Effector memory CD4-positive, alpha-beta T cell (primary cell): ENCODE measurements at regions not wholly inside any gene's neighbourhood (a gene's known extent, or its start where the extent isn't known, plus 50 kb on each side); places are given as distances from the start of the nearest gene placed in this dataset.
"Not testable (repeated sequence)": the region's sequence is repeated elsewhere in the genome, so short reads cannot be mapped to it uniquely, and the experiment has no call there.

ENCODE experiments used
- DNase-seq, 3 donors: peaks; one replicate each; pipeline ENCODE4 v3.0.0-alpha.2; 2020
- H3K27ac ChIP-seq: 2 replicates; pipeline ENCODE4 v1.7.0; 2013; ENCODE audit warnings: mild to moderate bottlenecking, low read length, moderate library complexity; ENCODE audit not compliant: insufficient read depth, poor library complexity, severe bottlenecking
- H3K27me3 ChIP-seq: replicated peaks from 2 replicates; pipeline ENCODE4 v1.7.0; 2013; ENCODE audit warnings: mild to moderate bottlenecking, low read length; ENCODE audit not compliant: insufficient read depth, control insufficient read depth, poor library complexity, severe bottlenecking
- H3K36me3 ChIP-seq: 2 replicates; pipeline ENCODE4 v1.7.0; 2013; ENCODE audit warnings: mild to moderate bottlenecking, low read length, moderate library complexity; ENCODE audit not compliant: control insufficient read depth, insufficient read depth
- H3K4me1 ChIP-seq: 2 replicates; pipeline ENCODE4 v1.7.0; 2013; ENCODE audit warnings: low read length, mild to moderate bottlenecking; ENCODE audit not compliant: control insufficient read depth, insufficient read depth, poor library complexity, severe bottlenecking
- H3K4me3 ChIP-seq: 2 replicates; pipeline ENCODE4 v1.7.0; 2013; ENCODE audit warnings: low read length, low read depth, mild to moderate bottlenecking; ENCODE audit not compliant: insufficient read depth, poor library complexity, severe bottlenecking
- H3K9me3 ChIP-seq: 2 replicates; pipeline ENCODE4 v1.7.0; 2013; ENCODE audit warnings: mild to moderate bottlenecking, low read length, moderate library complexity; ENCODE audit not compliant: control insufficient read depth

- DNase-seq: no peak
- no peaks in the 10 kb centered on the region for H3K27me3 ChIP-seq
These were observed 100.7 kb downstream of the MTX3 start for GRCh38 chr5:79890119-79890929.

DNA sequence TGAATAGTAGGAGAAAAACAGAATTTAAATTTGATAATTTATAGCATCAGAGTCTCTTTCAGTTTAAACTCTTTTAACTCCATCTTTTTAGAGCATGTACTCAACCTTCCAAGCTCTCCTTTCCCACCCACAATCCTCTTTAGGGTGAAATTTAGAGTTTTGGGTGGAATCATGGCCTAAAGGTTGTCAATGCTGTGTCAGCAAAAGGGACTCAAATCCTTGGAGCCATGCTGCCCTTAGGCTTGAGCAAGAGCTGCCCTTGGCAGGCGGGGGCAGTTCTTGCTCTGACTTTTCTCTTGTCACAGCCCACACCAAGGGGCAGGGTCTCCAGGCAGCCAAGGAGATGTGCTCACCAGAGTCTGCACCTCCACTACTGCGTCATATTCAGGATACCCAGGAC is 102.4 kb downstream of the MTX3 start:
- no peaks in the 10 kb centered on the region for H3K4me1 ChIP-seq
- H3K27me3 ChIP-seq: no peaks in the 10 kb centered on the region
- no peaks in the 10 kb centered on the region for H3K36me3 ChIP-seq
- H3K4me3 ChIP-seq: no peak overlapping the region
- H3K9me3 ChIP-seq: no peaks in the 10 kb centered on the region
- H3K27ac ChIP-seq: no peak overlapping the region
- DNase-seq: no peak

More at GRCh38 chr5:79890119-79890929, 100.7 kb downstream of the MTX3 start:
- Histone ChIP-seq H3K4me3 (no peak overlapping the region), H3K27ac (no peak overlapping the region), H3K9me3 (no peaks in the 10 kb centered on the region), H3K36me3 (no peaks in the 10 kb centered on the region), H3K4me1 (no peaks in the 10 kb centered on the region)

DNA sequence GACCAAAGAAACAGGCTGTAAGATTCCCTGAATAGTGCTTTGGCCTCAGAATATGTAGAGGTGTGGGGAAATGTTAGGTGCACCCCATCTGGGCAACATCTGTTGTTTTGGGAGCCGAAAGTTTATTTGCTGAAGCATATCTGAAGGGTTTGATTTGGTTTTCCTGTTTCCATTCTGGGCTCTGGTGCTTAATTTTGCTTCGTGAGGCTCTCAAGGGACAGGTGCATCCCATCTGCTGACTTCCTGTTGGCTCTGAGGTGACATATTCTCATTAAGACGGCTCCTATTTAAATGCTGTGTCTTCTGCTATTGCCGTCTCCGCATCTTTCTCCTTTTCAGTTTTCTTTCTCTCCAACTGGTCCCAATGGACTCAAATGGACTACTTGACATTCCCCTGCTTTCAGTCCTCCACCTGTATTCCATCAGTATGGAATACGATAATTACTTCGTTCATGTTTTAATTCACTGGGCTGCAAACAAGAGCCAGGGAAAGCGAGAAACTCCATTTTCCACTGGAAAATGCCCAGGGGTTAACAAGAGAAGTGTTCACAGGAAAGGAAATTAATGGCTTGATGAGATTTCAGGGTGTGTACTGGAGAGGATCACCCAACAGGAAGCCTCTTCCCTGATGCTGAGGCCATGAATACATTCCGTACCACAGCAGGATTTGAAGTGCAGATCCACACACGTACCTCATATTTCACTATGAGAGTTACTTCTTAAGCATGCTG is 104.0 kb downstream of the MTX3 start:
- no peak for DNase-seq
- Histone ChIP-seq H3K36me3 (no peaks in the 10 kb centered on the region), H3K4me1 (no peaks in the 10 kb centered on the region), H3K27ac (no peak overlapping the region), H3K27me3 (no peaks in the 10 kb centered on the region), H3K4me3 (no peak overlapping the region), H3K9me3 (no peaks in the 10 kb centered on the region)

- no peak for DNase-seq
- no peak overlapping the region for H3K4me3 ChIP-seq
- no peaks in the 10 kb centered on the region for H3K36me3 ChIP-seq
- no peaks in the 10 kb centered on the region for H3K9me3 ChIP-seq
- H3K27ac ChIP-seq: no peak overlapping the region
- no peaks in the 10 kb centered on the region for H3K4me1 ChIP-seq
- no peaks in the 10 kb centered on the region for H3K27me3 ChIP-seq
These were observed 104.6 kb downstream of the MTX3 start for GRCh38 chr5:79886456-79886855.

GRCh38 chr5:79879880-79880279 is 111.2 kb downstream of the MTX3 start:
- H3K9me3 ChIP-seq, DNase-seq, H3K27ac ChIP-seq, H3K4me3 ChIP-seq, H3K4me1 ChIP-seq, H3K27me3 ChIP-seq, H3K36me3 ChIP-seq: not testable (repeated sequence)

DNA sequence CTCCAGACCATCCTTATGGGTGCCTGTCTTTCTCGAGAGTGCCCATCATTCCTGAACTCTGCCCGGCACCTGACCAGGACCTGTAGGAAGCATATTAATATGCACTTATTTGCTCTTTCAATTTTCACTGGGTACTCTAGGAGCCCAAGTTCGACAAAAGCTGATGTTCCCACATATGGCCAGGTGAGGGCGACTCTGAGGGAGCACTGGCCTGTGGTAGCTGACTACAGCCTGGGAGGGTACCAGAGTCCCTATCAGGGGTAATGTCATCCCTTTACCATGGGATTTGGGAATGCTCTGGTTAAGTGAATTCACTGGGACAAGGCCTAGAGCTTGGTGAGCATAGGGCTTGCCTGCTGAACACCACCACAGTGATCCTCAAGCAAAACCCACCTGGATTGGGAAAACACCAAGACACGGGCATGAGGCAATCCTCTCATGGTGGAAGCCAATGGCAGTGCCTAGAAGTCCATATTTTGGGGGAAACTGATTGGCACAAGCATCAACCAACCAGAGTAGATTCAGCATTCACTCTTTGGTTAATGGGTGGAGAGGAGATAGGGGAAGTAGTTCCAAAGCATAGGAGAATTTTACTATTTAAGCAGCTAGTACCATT is 112.2 kb downstream of the MTX3 start:
- Histone ChIP-seq H3K27me3 (no peaks in the 10 kb centered on the region), H3K27ac (no peak overlapping the region), H3K4me1 (no peaks in the 10 kb centered on the region), H3K4me3 (no peak overlapping the region), H3K36me3 (no peaks in the 10 kb centered on the region), H3K9me3 (no peaks in the 10 kb centered on the region)
- DNase-seq: no peak

- no peaks in the 10 kb centered on the region for H3K4me1 ChIP-seq
- DNase-seq: no peak
- H3K27me3 ChIP-seq: no peaks in the 10 kb centered on the region
These were observed 112.9 kb downstream of the MTX3 start for GRCh38 chr5:79878136-79878679.

GRCh38 chr5:79876456-79876855 is 114.6 kb downstream of the MTX3 start:
- Histone ChIP-seq H3K36me3 (no peaks in the 10 kb centered on the region), H3K9me3 (no peaks in the 10 kb centered on the region), H3K27ac (no peak overlapping the region), H3K27me3 (peaks cover 4% of the 10 kb centered on the region), H3K4me3 (no peak overlapping the region), H3K4me1 (no peaks in the 10 kb centered on the region)
- DNase-seq: no peak

More at GRCh38 chr5:79878136-79878679, 112.9 kb downstream of the MTX3 start:
- Histone ChIP-seq H3K36me3 (no peaks in the 10 kb centered on the region), H3K4me3 (no peak overlapping the region), H3K9me3 (no peaks in the 10 kb centered on the region), H3K27ac (no peak overlapping the region)

- H3K27ac ChIP-seq: no peak overlapping the region
These were observed 115.8 kb downstream of the MTX3 start for GRCh38 chr5:79875230-79875629.

GRCh38 chr5:79873187-79873586 is 117.9 kb downstream of the MTX3 start:
- Histone ChIP-seq H3K27ac (no peak overlapping the region), H3K4me3 (no peak overlapping the region), H3K36me3 (no peaks in the 10 kb centered on the region), H3K9me3 (no peaks in the 10 kb centered on the region), H3K27me3 (peaks cover 6% of the 10 kb centered on the region), H3K4me1 (no peaks in the 10 kb centered on the region)
- no peak for DNase-seq

More at GRCh38 chr5:79875230-79875629, 115.8 kb downstream of the MTX3 start:
- no peaks in the 10 kb centered on the region for H3K36me3 ChIP-seq
- H3K4me1 ChIP-seq: no peaks in the 10 kb centered on the region
- no peak overlapping the region for H3K4me3 ChIP-seq
- DNase-seq: no peak
- H3K9me3 ChIP-seq: no peaks in the 10 kb centered on the region
- peaks cover 4% of the 10 kb centered on the region for H3K27me3 ChIP-seq
